ENCODE measurements at regions not wholly inside any gene's neighbourhood (a gene's known extent, or its start where the extent isn't known, plus 50 kb on each side); places are given as distances from the start of the nearest gene placed in this dataset.

DNA sequence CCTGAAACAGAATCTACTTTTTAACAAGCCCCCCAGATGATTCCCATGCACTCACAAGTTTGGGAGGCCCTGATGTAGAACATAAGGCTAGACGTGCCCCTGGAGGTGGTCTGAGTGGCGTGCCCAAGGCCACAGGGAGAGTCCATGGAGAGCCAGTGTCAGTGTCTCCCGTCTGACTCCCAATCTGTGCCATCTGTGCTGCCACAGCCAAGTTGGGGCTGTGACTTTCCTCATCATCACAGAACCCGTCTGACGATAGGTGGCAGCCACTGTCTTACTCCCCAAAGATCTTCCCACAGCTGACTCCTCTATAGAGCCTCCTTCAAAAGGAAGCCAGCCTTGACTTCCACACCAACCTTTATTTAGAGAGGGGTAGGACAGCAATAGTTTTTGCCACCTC, 470.5 kb downstream of the SOX6 start:
- TF ChIP-seq EZH2 (IDR thresholded peaks at IDR 0.05) (no peak), POLR2AphosphoS5 (IDR thresholded peaks at IDR 0.05; ENCODE audit: borderline replicate concordance, low read depth, low read length) (no peak)

Measured in SK-N-MC (cell line).